HFF-Myc (cell line): ENCODE measurements at regions not wholly inside any gene's neighbourhood (a gene's known extent, or its start where the extent isn't known, plus 50 kb on each side); places are given as distances from the start of the nearest gene placed in this dataset.
"Not testable (repeated sequence)": the region's sequence is repeated elsewhere in the genome, so short reads cannot be mapped to it uniquely, and the experiment has no call there.

Source experiments
- DNase-seq: peaks from one replicate; pipeline ENCODE4 v3.0.0-alpha.2; 2011; ENCODE audit warnings: low read depth; ENCODE audit errors: extremely low read depth
- H3K4me3 ChIP-seq: replicated peaks from 2 replicates; pipeline ENCODE4 v1.5.1; 2011; ENCODE audit warnings: low read depth, mild to moderate bottlenecking, control low read depth, low read length
- TF ChIP-seq, protein P1 (sequence below): IDR thresholded peaks from 2 replicates; pipeline ENCODE4 v1.5.1; 2012; ENCODE audit warnings: mild to moderate bottlenecking, low read depth, low read length, control low read depth; ENCODE audit errors: missing control alignments

DNA sequence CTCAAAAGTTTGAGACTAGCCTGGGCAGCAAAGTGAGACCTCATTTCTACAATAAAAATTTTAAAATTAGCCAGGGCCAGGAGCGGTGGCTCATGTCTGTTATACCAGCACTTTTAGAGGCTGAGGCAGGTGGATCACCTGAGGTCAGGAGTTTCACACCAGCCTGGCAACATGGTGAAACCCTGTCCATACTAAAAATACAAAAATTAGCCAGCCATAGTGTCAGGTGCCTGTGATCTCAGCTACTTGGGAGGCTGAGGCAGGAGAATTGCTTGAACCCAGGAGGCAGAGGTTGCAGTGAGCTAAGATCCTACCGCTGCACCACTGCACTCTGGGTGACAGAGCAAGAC lies 85.1 kb upstream of the MAP4 start:
- not testable (repeated sequence) for H3K4me3 ChIP-seq, DNase-seq

DNA sequence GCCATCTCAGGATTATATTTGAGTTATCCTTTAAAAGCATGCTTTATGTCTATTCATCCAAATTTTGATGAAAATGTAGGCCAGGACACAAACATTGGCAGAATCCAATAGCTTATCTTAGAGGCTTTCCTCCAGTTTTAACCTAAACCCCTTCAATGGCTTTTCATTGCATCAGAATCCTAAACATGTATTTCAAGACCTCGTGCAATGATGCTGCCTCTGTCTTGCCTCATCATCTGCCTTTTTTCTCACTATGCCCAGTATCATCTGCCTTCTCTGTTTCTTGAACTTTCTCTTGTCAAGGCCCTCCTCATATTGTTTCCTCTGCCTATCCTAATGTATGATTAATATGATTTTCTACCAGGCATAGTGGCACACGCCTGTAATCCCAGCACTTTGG lies 76.1 kb upstream of the MAP4 start:
- DNase-seq: no peak
- TF ChIP-seq, protein P1, sequence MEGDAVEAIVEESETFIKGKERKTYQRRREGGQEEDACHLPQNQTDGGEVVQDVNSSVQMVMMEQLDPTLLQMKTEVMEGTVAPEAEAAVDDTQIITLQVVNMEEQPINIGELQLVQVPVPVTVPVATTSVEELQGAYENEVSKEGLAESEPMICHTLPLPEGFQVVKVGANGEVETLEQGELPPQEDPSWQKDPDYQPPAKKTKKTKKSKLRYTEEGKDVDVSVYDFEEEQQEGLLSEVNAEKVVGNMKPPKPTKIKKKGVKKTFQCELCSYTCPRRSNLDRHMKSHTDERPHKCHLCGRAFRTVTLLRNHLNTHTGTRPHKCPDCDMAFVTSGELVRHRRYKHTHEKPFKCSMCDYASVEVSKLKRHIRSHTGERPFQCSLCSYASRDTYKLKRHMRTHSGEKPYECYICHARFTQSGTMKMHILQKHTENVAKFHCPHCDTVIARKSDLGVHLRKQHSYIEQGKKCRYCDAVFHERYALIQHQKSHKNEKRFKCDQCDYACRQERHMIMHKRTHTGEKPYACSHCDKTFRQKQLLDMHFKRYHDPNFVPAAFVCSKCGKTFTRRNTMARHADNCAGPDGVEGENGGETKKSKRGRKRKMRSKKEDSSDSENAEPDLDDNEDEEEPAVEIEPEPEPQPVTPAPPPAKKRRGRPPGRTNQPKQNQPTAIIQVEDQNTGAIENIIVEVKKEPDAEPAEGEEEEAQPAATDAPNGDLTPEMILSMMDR: no peak
- no peak overlapping the region for H3K4me3 ChIP-seq

DNA sequence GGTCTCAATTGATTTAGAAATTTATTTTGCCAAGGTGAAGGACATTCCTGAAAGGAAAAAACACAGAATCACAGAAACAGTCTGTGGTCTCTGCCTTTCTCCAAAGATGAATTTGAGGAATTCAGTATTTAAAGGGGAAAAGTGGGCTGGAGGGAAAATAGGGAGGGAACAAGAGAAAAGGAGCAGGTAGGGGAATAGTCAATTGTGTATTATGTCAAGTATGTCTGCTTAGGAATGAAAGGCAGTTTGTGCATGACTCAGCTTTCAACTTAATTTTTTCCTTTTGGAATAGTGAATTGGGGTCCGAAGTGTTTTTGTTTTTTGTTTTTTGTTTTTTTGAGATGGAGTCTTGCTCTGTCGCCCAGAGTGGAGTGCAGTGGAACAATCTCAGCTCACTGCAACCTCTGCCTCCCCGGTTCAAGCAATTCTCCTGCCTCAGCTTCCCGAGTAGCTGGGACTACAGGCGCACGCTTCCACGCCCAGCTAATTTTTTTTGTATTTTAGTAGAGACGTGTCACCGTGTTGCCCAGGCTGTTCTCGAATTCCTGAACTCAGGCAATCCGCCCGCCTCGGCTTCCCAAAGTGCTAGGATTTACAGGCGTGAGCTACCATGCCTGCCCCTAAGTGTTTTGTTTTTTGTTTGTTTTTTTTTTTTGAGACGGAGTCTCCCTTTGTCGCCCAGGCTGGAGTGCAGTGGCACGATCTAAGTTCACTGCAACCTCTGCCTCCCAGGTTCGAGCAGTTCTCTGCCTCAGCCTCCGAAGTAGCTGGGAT lies 74.1 kb upstream of the MAP4 start:
- TF ChIP-seq, protein P1: no peak
- no peak for DNase-seq
- H3K4me3 ChIP-seq: peak overlapping the region; percentile 91

DNA sequence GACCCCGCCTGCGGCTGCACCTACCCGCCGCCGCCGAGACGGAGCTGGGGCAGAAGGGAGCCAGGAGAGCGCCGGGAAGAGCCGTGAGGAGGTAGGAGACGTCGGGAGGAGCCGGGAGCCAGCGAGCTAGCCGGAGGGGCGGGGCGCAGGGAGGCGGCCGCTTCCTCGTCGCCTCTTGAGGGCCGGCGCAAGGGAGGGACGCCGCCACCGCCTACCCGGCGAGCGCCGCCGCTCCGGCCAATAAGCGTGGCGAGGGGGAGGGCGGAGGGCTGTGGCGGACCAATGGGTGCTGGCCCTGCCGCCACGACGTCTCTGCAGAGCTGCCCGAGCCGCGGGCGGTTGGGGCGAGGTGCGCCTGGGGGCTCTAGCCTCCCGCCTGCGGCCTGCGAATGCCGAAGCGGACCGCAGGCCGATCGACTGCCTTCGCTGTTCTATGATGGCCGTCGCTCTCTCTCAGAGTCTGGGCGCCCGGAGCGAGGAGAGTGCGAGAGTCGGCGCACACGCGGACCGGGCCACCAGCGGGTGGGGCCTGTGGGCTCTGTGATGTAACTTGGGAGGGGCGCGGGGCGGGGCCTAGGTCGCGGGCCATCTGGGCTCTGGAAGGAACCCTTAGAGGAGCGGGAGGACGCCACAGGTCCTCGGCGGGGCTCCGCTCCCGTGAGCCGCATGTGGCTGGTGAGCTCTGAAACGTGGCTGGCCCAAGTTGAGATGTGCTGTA lies 72.7 kb upstream of the MAP4 start:
- TF ChIP-seq, protein P1: no peak
- DNase-seq: peak; percentile 74
- peak overlapping the region; percentile 91 for H3K4me3 ChIP-seq

DNA sequence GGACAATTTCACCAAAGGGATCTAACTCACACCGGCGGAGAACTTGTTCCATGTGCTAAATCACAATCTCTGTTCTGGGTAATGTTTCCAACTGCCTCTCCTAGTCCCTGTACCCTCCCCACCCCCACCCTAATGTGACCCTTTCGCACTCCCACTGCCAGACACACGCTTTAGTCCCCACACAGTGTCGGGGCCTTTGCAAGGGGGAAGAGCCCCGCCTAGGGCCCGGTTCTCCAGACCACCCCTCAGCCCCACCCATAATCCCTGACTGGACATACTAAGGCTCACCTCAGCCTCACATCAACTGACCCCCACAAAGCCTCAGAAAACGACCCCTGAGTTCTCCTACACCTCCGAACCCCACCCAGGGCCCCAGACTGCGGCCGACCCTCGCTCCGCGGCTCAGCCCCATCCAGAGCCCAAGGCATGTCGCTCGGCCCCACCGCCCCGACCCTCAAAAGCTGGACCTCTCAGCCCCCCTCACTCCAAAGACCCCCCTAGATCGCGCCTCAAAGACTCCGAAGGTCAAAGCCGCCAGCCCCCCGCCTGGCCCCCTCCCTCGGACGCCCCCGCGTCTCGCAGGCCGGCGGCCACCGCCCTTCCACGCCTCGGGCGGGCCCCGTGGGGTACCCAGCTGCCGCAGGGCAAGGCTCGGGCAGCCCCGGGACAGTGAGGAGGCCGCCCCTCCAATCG lies 72.0 kb upstream of the MAP4 start:
- TF ChIP-seq, protein P1: no peak
- peak overlapping the region; percentile 91 for H3K4me3 ChIP-seq
- DNase-seq: no peak

DNA sequence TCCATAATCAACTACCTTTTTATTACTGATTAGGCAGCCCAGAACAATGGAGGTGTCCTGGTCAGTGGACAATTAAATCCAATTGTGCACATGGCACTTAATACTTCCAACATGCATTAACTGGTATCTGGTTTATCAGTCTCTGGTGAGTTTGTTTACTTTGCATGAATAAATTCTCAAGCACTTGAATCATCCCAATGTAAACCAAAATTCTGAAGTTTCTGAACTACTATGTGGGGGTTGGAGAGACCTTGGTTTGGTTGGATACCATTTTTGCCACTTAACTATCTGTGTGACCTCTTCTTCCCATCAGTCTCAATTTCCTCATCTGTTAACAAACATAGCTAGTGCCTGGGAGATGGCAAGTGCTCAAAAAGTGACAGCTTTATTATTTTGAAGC lies 70.5 kb upstream of the MAP4 start:
- TF ChIP-seq, protein P1: no peak
- peak; percentile 37 for DNase-seq
- peak overlapping the region; percentile 91 for H3K4me3 ChIP-seq

DNA sequence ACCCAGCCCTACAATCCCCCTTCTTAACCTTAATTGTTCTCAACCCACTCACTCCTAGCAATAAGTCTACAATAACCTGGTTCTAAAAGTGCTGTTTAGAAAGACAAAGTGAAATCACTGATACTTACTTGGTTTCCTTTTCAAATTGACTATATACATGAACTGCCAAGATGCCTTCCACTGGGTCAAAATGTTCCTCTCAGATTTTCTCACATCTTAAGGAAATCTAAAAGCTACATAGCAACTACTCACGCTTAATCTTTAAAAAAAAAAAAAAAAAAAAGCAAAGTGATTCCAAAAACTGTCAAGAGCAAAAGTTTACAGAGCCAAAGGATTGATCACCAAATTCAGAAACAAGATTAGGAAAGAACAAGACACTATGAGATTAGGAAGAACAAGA lies 68.7 kb upstream of the MAP4 start:
- no peak for DNase-seq
- TF ChIP-seq, protein P1: no peak
- H3K4me3 ChIP-seq: no peak overlapping the region
